Gastroesophageal sphincter (tissue), 4 donors: ENCODE measurements at regions not wholly inside any gene's neighbourhood (a gene's known extent, or its start where the extent isn't known, plus 50 kb on each side); places are given as distances from the start of the nearest gene placed in this dataset.

ENCODE experiments used
- ATAC-seq: fragments of 150-250 bp; one replicate; pipeline ENCODE4 v1.9.1; 2016; ENCODE audit warnings: mild to moderate bottlenecking, moderate library complexity
- H3K27ac ChIP-seq, 4 donors: fragments of 200-600 bp; sonication (generic) in 3 of 4; 1 replicate in 3 of 4; 2 replicates in 1 of 4; pipeline ENCODE4 v1.5.1; 2016 to 2019
- H3K27me3 ChIP-seq: fragments of 200-600 bp; sonication (generic); one replicate; pipeline ENCODE4 v1.5.1; 2019
- H3K36me3 ChIP-seq, 2 donors: fragments of 200-600 bp; sonication (generic); one replicate each; pipeline ENCODE4 v1.5.1; 2019; ENCODE audit warnings: control low read depth in 1 of 2
- H3K4me1 ChIP-seq, 3 donors: fragments of 200-600 bp; sonication (generic); 1 replicate in 2 of 3; 2 replicates in 1 of 3; pipeline ENCODE4 v1.5.1; 2016 to 2019; ENCODE audit warnings: control low read depth in 2 of 3
- H3K4me3 ChIP-seq, 2 donors: fragments of 200-600 bp; sonication (generic); one replicate each; pipeline ENCODE4 v1.5.1; 2019; ENCODE audit warnings: mild to moderate bottlenecking in 1 of 2, moderate library complexity in 1 of 2
- H3K9me3 ChIP-seq, 3 donors: fragments of 200-600 bp; sonication (generic); one replicate each; pipeline ENCODE4 v1.5.1; 2017 to 2019; ENCODE audit warnings: control low read depth in 2 of 3
- EP300 ChIP-seq: sonication (generic); formaldehyde crosslinking; IDR thresholded peaks from one replicate; pipeline ENCODE4 v1.6.1; 2017; ENCODE audit warnings: antibody characterized with exemption, mild to moderate bottlenecking
- POLR2A ChIP-seq, 2 donors: fragments of 450-650 bp; IDR thresholded peaks; one replicate each; pipeline ENCODE4 v1.6.1; 2017; ENCODE audit warnings: antibody characterized with exemption in 2 of 2, mild to moderate bottlenecking in 2 of 2, moderate library complexity in 1 of 2
- POLR2AphosphoS5 ChIP-seq: sonication (generic); formaldehyde crosslinking; IDR thresholded peaks from one replicate; pipeline ENCODE4 v1.6.1; 2017; ENCODE audit warnings: antibody characterized with exemption
- WGBS, 2 donors: methylation state at CpG; one replicate each; pipeline ENCODE4 v1.1.5; 2018; ENCODE audit warnings: low coverage in 1 of 2; 5-methylcytosine and 5-hydroxymethylcytosine counted together
- TF ChIP-seq, protein P1 (sequence below), 4 experiments: fragments of 200-600 bp in 2 of 4; fragments of 450-650 bp in 2 of 4; sonication (generic) in 1 of 4; IDR thresholded peaks; one replicate each; pipeline ENCODE4 v1.5.1; 2017 to 2019; ENCODE audit warnings: antibody characterized with exemption in 4 of 4, mild to moderate bottlenecking in 2 of 4, moderate library complexity in 2 of 4

DNA sequence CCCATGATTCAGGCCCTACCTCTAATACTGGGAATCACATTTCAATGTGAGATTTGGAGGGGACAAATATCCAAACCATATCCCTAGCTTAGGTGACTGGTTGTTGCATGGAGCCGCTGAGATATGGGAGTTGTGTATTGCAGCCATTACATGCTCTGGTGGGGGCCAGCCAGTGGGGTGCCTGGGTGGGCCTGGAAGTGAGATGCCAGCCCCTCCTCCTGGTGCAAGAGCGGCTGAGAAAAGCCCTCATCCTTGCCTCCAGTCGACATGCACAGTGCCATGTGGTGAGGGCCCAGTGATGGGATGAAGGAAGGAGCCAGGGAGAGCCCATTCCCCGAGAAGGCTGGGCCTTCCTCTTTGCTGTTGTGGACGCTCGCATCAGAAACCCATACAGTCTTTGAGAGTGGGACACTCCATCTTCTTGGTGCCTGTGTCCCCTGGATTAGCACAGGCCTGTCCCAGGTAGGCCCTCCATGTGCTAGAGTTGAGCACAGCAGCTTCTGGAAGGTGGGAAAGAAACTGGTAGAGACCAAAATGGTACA, 1043.0 kb downstream of the TBC1D22A start:
- TF ChIP-seq, protein P1, sequence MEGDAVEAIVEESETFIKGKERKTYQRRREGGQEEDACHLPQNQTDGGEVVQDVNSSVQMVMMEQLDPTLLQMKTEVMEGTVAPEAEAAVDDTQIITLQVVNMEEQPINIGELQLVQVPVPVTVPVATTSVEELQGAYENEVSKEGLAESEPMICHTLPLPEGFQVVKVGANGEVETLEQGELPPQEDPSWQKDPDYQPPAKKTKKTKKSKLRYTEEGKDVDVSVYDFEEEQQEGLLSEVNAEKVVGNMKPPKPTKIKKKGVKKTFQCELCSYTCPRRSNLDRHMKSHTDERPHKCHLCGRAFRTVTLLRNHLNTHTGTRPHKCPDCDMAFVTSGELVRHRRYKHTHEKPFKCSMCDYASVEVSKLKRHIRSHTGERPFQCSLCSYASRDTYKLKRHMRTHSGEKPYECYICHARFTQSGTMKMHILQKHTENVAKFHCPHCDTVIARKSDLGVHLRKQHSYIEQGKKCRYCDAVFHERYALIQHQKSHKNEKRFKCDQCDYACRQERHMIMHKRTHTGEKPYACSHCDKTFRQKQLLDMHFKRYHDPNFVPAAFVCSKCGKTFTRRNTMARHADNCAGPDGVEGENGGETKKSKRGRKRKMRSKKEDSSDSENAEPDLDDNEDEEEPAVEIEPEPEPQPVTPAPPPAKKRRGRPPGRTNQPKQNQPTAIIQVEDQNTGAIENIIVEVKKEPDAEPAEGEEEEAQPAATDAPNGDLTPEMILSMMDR (IDR thresholded peaks at IDR 0.05), result no peak
- no peak for TF ChIP-seq EP300
- no peak for TF ChIP-seq POLR2AphosphoS5
- no peak for TF ChIP-seq POLR2A (IDR thresholded peaks at IDR 0.05)
- no peak for ATAC-seq
- H3K4me3 ChIP-seq, result no peak overlapping the region
- no peak overlapping the region for H3K27ac ChIP-seq
- H3K27me3 ChIP-seq, result peaks cover 47% of the 10 kb centered on the region
- 100% methylated on average over 1 of the region's 6 CpGs; no CpG with 5 or more reads in 1 of the 2 donors for WGBS, 2 donors
- peaks cover 0 to 26% (median 0%) of the 10 kb centered on the region in 3 donors for H3K9me3 ChIP-seq
- H3K36me3 ChIP-seq, result no peaks in the 10 kb centered on the region
- no peaks in the 10 kb centered on the region for H3K4me1 ChIP-seq

DNA sequence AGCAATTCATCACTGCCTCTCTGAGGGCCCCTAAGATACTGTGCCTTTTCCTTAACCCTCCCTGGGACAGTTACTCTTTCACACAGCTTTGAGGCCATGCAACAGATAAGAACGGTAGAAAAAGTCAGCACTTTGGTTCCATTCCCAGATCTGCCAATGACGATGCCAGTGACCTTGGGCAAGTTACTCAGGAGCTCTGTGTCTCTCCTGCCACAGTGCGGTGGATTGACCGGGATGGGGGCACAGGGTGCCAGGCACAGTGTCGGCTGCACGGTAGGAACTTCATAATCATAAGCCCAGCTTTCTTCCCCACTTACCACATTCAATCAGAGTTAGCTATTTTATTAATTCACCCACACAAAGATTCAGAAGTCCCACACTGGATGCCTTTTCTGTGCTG, 1041.8 kb downstream of the TBC1D22A start:
- Histone ChIP-seq H3K36me3 (no peaks in the 10 kb centered on the region), H3K27me3 (peaks cover 40% of the 10 kb centered on the region), H3K4me3 (no peak overlapping the region), H3K27ac (no peak overlapping the region), H3K9me3 (peaks cover 0 to 26% (median 0%) of the 10 kb centered on the region in 3 donors), H3K4me1 (no peaks in the 10 kb centered on the region)
- WGBS, 2 donors, result 53% methylated on average over 3 of the region's 6 CpGs; no CpG with 5 or more reads in 1 of the 2 donors
- TF ChIP-seq POLR2A (IDR thresholded peaks at IDR 0.05) (no peak), POLR2AphosphoS5 (no peak), EP300 (no peak)
- TF ChIP-seq, protein P1 (IDR thresholded peaks at IDR 0.05), result no peak
- no peak for ATAC-seq

DNA sequence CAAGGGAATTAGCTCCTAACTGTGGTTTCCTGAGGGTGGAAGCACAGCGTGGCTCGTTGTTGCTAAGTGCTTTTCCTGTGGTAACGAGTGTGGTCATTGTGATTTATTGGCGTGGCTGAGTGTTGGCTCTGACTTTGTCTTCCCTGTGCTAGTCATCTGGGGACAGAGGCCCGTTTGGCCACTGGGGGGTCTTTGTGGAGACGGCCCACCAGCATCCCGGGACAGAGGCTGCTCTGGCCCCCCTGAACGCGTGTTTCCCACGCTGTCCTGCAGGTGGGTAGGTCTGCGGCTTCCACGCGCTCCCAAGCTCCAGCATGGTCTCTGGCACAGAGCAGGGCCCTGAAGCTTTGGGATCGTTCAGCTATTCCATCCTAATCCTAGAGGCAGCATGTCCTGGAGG, 1040.0 kb downstream of the TBC1D22A start:
- peaks cover 21% of the 10 kb centered on the region for H3K27me3 ChIP-seq
- no peaks in the 10 kb centered on the region for H3K36me3 ChIP-seq
- no peak for ATAC-seq
- no peaks in the 10 kb centered on the region for H3K4me1 ChIP-seq
- TF ChIP-seq POLR2AphosphoS5, result no peak
- TF ChIP-seq, protein P1 (IDR thresholded peaks at IDR 0.05), result no peak
- TF ChIP-seq POLR2A (IDR thresholded peaks at IDR 0.05), result no peak
- TF ChIP-seq EP300, result no peak
- WGBS, 2 donors, result 60 to 73% methylated on average over 1 to 8 of the region's 14 CpGs
- peaks cover 0 to 31% (median 0%) of the 10 kb centered on the region in 3 donors for H3K9me3 ChIP-seq
- H3K4me3 ChIP-seq, result no peak overlapping the region
- no peak overlapping the region for H3K27ac ChIP-seq

DNA sequence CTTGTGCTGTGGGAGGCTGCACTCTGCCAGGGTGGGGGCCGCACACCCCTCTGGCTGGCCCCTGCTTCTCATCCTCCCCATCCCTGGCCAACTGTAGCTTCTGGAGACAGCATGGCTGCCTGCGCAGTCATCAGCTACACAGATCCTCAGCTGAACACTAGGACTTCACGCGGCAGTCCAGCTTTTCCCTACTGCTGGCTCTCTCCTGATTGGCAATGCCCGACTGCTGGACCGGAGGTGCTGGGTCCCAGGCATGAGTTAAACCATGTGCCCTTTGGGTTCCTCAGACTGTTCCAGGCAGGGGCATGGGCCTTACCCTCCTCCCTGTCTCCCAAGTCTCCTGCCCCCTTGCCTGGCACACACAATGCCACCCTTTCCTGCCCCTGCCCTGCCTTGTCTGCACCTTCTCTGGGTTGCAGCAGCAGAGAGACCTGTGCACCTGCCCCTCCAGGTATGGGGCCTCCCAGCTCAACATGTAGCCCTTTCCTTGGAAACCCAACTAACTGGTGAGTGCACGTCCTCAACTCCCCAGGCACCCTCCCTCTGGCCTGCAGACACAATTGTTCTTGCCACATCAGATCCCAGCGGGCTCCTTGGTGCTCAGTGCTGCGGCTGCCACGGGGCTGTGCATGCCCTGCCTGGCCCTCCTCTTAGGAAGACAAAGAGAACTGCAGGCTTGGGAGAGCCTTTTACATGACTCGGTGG, 1039.2 kb downstream of the TBC1D22A start:
- Histone ChIP-seq H3K9me3 (peaks cover 0 to 31% (median 0%) of the 10 kb centered on the region in 3 donors), H3K4me3 (no peak overlapping the region), H3K27ac (no peak overlapping the region), H3K36me3 (no peaks in the 10 kb centered on the region), H3K27me3 (peaks cover 21% of the 10 kb centered on the region), H3K4me1 (no peaks in the 10 kb centered on the region)
- ATAC-seq, result no peak
- WGBS, 2 donors, result 72 to 100% methylated on average over 2 to 5 of the region's 11 CpGs
- TF ChIP-seq POLR2AphosphoS5 (no peak), POLR2A (IDR thresholded peaks at IDR 0.05) (no peak), EP300 (no peak)
- TF ChIP-seq, protein P1 (IDR thresholded peaks at IDR 0.05), result no peak

DNA sequence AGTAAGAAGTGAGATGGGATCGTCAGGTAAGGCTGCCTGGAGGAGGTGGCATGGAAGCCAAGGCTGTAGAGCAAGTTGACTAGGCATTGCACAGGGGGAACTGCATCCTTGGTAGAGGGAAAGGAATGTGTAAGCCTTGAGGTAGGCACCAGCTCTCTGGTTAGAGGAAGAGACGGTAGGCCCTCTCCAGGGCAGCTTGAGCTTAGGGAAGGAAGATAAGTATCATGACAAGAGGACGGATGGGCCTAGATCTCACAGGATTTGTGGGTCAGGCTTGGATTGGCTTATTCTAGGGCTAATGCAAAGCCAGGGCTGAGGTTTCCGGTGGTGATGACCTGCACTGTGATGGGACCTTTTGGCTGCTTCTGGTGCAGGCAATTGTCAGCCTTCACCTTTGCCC, 1035.8 kb downstream of the TBC1D22A start:
- Histone ChIP-seq H3K9me3 (peaks cover 0 to 16% (median 0%) of the 10 kb centered on the region in 3 donors), H3K4me3 (no peak overlapping the region), H3K27ac (no peak overlapping the region), H3K36me3 (no peaks in the 10 kb centered on the region), H3K4me1 (no peaks in the 10 kb centered on the region), H3K27me3 (peaks cover 13% of the 10 kb centered on the region)
- TF ChIP-seq, protein P1 (IDR thresholded peaks at IDR 0.05), result no peak
- TF ChIP-seq EP300 (no peak), POLR2AphosphoS5 (no peak), POLR2A (IDR thresholded peaks at IDR 0.05) (no peak)
- no peak for ATAC-seq
- 77 to 80% methylated on average over 1 to 4 of the region's 4 CpGs for WGBS, 2 donors
